H9 (cell line): ENCODE measurements at regions not wholly inside any gene's neighbourhood (a gene's known extent, or its start where the extent isn't known, plus 50 kb on each side); places are given as distances from the start of the nearest gene placed in this dataset.

Experiments
- DNase-seq: peaks from one replicate; pipeline ENCODE4 v3.0.0-alpha.2; 2017
- H2AFZ ChIP-seq: one replicate; pipeline ENCODE4 v1.6.1; 2013; ENCODE audit warnings: mild to moderate bottlenecking, low read length, control low read depth, moderate library complexity
- H2AK5ac ChIP-seq: 2 replicates; pipeline ENCODE4 v1.6.1; 2013; ENCODE audit warnings: low read length, control low read depth, mixed read lengths; ENCODE audit not compliant: insufficient read length
- H2BK120ac ChIP-seq: one replicate; pipeline ENCODE4 v1.6.1; 2013; ENCODE audit warnings: low read depth, mild to moderate bottlenecking, low read length, control low read depth, inconsistent platforms; ENCODE audit not compliant: poor library complexity, severe bottlenecking
- H2BK12ac ChIP-seq: 2 replicates; pipeline ENCODE4 v1.6.1; 2013; ENCODE audit warnings: low read length, control low read depth, mixed read lengths, low read depth; ENCODE audit not compliant: insufficient read length
- H2BK15ac ChIP-seq: 2 replicates; pipeline ENCODE4 v1.6.1; 2013; ENCODE audit warnings: low read depth, low read length, control low read depth
- H2BK20ac ChIP-seq: one replicate; pipeline ENCODE4 v1.6.1; 2013; ENCODE audit warnings: low read depth, mild to moderate bottlenecking, low read length, control low read depth, inconsistent platforms; ENCODE audit not compliant: poor library complexity, severe bottlenecking
- H2BK5ac ChIP-seq: 2 replicates; pipeline ENCODE4 v1.6.1; 2013; ENCODE audit warnings: low read length, control low read depth, mixed read lengths; ENCODE audit not compliant: insufficient read length
- H3K14ac ChIP-seq: 2 replicates; pipeline ENCODE4 v1.6.1; 2013; ENCODE audit warnings: low read length, control low read depth; ENCODE audit not compliant: insufficient read depth
- H3K18ac ChIP-seq: 2 replicates; pipeline ENCODE4 v1.6.1; 2013; ENCODE audit warnings: low read depth, mild to moderate bottlenecking, mixed read lengths, low read length, control low read depth; ENCODE audit not compliant: insufficient read length
- H3K23ac ChIP-seq: 2 replicates; pipeline ENCODE4 v1.6.1; 2013; ENCODE audit warnings: low read length, control low read depth, mixed read lengths, low read depth; ENCODE audit not compliant: insufficient read length
- H3K23me2 ChIP-seq: 2 replicates; pipeline ENCODE4 v1.6.1; 2013; ENCODE audit warnings: low read depth, mild to moderate bottlenecking, mixed read lengths, low read length, control low read depth; ENCODE audit not compliant: insufficient read length, poor library complexity, severe bottlenecking
- H3K27ac ChIP-seq: 2 replicates; pipeline ENCODE4 v1.5.1; 2013; ENCODE audit warnings: low read length, control low read depth, mixed read lengths, low read depth; ENCODE audit not compliant: insufficient read length
- H3K27me3 ChIP-seq: 2 replicates; pipeline ENCODE4 v1.6.1; 2013; ENCODE audit warnings: low read length, control low read depth, inconsistent platforms; ENCODE audit not compliant: insufficient read depth
- H3K4ac ChIP-seq: 2 replicates; pipeline ENCODE4 v1.6.1; 2013; ENCODE audit warnings: low read depth, mild to moderate bottlenecking, control low read depth, inconsistent platforms, low read length, moderate library complexity
- H3K4me1 ChIP-seq: 2 replicates; pipeline ENCODE4 v1.6.1; 2013; ENCODE audit warnings: low read length, control low read depth, inconsistent platforms; ENCODE audit not compliant: insufficient read depth
- H3K4me2 ChIP-seq: 2 replicates; pipeline ENCODE4 v1.6.1; 2013; ENCODE audit warnings: low read length, control low read depth, mixed read lengths; ENCODE audit not compliant: insufficient read length, insufficient read depth
- H3K56ac ChIP-seq: 2 replicates; pipeline ENCODE4 v1.6.1; 2013; ENCODE audit warnings: low read depth, mild to moderate bottlenecking, mixed read lengths, low read length, control low read depth; ENCODE audit not compliant: insufficient read length
- H3K79me1 ChIP-seq: 2 replicates; pipeline ENCODE4 v1.6.1; 2013; ENCODE audit warnings: low read depth, mild to moderate bottlenecking, moderate library complexity, low read length, control low read depth, inconsistent platforms; ENCODE audit not compliant: insufficient read depth, poor library complexity, severe bottlenecking
- H3K79me2 ChIP-seq: 2 replicates; pipeline ENCODE4 v1.6.1; 2013; ENCODE audit warnings: low read length, control low read depth, inconsistent platforms; ENCODE audit not compliant: insufficient read depth
- H3K9ac ChIP-seq: 2 replicates; pipeline ENCODE4 v1.6.1; 2013; ENCODE audit warnings: low read length, control low read depth, mixed read lengths; ENCODE audit not compliant: insufficient read length; ENCODE audit errors: extremely low read depth
- H3K9me3 ChIP-seq: one replicate; pipeline ENCODE4 v1.6.1; 2013; ENCODE audit warnings: low read depth, low read length, inconsistent platforms; ENCODE audit not compliant: control insufficient read depth
- H3T11ph ChIP-seq: one replicate; pipeline ENCODE4 v1.6.1; 2013; ENCODE audit warnings: mild to moderate bottlenecking, low read length, control low read depth, inconsistent platforms
- H4K20me1 ChIP-seq: one replicate; pipeline ENCODE4 v1.6.1; 2013; ENCODE audit not compliant: control insufficient read depth, insufficient read length, insufficient read depth
- H4K5ac ChIP-seq: 2 replicates; pipeline ENCODE4 v1.6.1; 2013; ENCODE audit warnings: low read depth, mild to moderate bottlenecking, mixed read lengths, low read length, control low read depth; ENCODE audit not compliant: insufficient read length
- H4K8ac ChIP-seq: replicated peaks from 2 replicates; pipeline ENCODE4 v1.6.1; 2013; ENCODE audit warnings: low read length, control low read depth, mixed read lengths, low read depth; ENCODE audit not compliant: insufficient read length
- H4K91ac ChIP-seq: 2 replicates; pipeline ENCODE4 v1.6.1; 2013; ENCODE audit warnings: low read depth, mild to moderate bottlenecking, moderate library complexity, mixed read lengths, low read length, control low read depth; ENCODE audit not compliant: insufficient read length
- H3K27ac Mint-ChIP-seq, 3 experiments: 2 replicates in 2 of 3; 3 replicates in 1 of 3; pipeline ENCODE4 v1.8.0; 2020 to 2021; ENCODE audit warnings: mixed read lengths in 3 of 3, mild to moderate bottlenecking in 1 of 3, moderate library complexity in 1 of 3
- H3K27me3 Mint-ChIP-seq: 2 replicates; pipeline ENCODE4 v1.8.0; 2021; ENCODE audit warnings: low read depth, mild to moderate bottlenecking, moderate library complexity, mixed read lengths
- H3K36me3 Mint-ChIP-seq, 3 experiments: 2 replicates in 2 of 3; 3 replicates in 1 of 3; pipeline ENCODE4 v1.8.0; 2020 to 2021; ENCODE audit warnings: low read depth in 3 of 3, mixed read lengths in 3 of 3; ENCODE audit not compliant: insufficient read depth in 1 of 3
- H3K4me1 Mint-ChIP-seq, 2 experiments: 2 replicates each; pipeline ENCODE4 v1.8.0; 2020; ENCODE audit warnings: mixed read lengths in 2 of 2
- H3K4me3 Mint-ChIP-seq, 2 experiments: 2 replicates in 1 of 2; 3 replicates in 1 of 2; pipeline ENCODE4 v1.8.0; 2020 to 2021; ENCODE audit warnings: mild to moderate bottlenecking in 2 of 2, mixed read lengths in 2 of 2, moderate library complexity in 1 of 2
- H3K9me3 Mint-ChIP-seq, 2 experiments: 2 replicates in 1 of 2; 3 replicates in 1 of 2; pipeline ENCODE4 v1.8.0; 2020; ENCODE audit warnings: mild to moderate bottlenecking in 2 of 2, mixed read lengths in 2 of 2, moderate library complexity in 1 of 2
- WGBS: extraction: QIAGEN DNeasy Blood & Tissue Kit; methylation state at CpG from one replicate; pipeline ENCODE4 v1.1.7; 2013; ENCODE audit warnings: missing lambda C conversion rate, low lambda C conversion rate, mixed read lengths; ENCODE audit not compliant: insufficient read length; ENCODE audit errors: extremely low coverage; 5-methylcytosine and 5-hydroxymethylcytosine counted together
- TF ChIP-seq, protein P1 (sequence below): fragments of 200-600 bp; sonication (generic); conservative IDR thresholded peaks from 3 replicates; pipeline ENCODE4 v1.8.0; 2021; ENCODE audit warnings: antibody characterized with exemption, mild to moderate bottlenecking

GRCh38 chr1:36536727-36537126 is 54.0 kb upstream of the CSF3R start:
- no peak overlapping the region for H3K27ac Mint-ChIP-seq
- Histone ChIP-seq H4K8ac (no peak overlapping the region), H3K4ac (no peak overlapping the region), H3T11ph (no peak overlapping the region), H2AK5ac (no peak overlapping the region), H2BK120ac (no peak overlapping the region), H2BK5ac (no peak overlapping the region), H2AFZ (no peak overlapping the region), H2BK20ac (no peak overlapping the region), H4K20me1 (no peaks in the 10 kb centered on the region), H3K4me1 (no peaks in the 10 kb centered on the region), H3K23me2 (no peaks in the 10 kb centered on the region), H3K79me1 (no peaks in the 10 kb centered on the region), H4K91ac (no peak overlapping the region), H4K5ac (no peak overlapping the region), H3K56ac (no peak overlapping the region), H3K9ac (no peak overlapping the region), H3K4me2 (no peak overlapping the region), H3K18ac (no peak overlapping the region), H3K23ac (no peak overlapping the region), H3K27ac (no peak overlapping the region), H2BK15ac (no peak overlapping the region), H2BK12ac (no peak overlapping the region), H3K79me2 (no peaks in the 10 kb centered on the region), H3K14ac (no peak overlapping the region), H3K27me3 (no peaks in the 10 kb centered on the region), H3K9me3 (no peaks in the 10 kb centered on the region)
- H3K4me3 Mint-ChIP-seq, result no peak overlapping the region
- peaks cover 3 to 6% of the 10 kb centered on the region in 2 experiments; a peak in 3 of 5 replicates for H3K9me3 Mint-ChIP-seq
- 0 out of 4 replicates have a peak, but pooled peaks cover 0 to 3% of the 10 kb centered on the region in 2 experiments for H3K4me1 Mint-ChIP-seq
- DNase-seq, result peak; percentile 8
- no peaks in the 10 kb centered on the region for H3K36me3 Mint-ChIP-seq
- no CpG with 5 or more reads among the region's 1 CpG for WGBS
- peaks cover 7% of the 10 kb centered on the region for H3K27me3 Mint-ChIP-seq
- TF ChIP-seq, protein P1, sequence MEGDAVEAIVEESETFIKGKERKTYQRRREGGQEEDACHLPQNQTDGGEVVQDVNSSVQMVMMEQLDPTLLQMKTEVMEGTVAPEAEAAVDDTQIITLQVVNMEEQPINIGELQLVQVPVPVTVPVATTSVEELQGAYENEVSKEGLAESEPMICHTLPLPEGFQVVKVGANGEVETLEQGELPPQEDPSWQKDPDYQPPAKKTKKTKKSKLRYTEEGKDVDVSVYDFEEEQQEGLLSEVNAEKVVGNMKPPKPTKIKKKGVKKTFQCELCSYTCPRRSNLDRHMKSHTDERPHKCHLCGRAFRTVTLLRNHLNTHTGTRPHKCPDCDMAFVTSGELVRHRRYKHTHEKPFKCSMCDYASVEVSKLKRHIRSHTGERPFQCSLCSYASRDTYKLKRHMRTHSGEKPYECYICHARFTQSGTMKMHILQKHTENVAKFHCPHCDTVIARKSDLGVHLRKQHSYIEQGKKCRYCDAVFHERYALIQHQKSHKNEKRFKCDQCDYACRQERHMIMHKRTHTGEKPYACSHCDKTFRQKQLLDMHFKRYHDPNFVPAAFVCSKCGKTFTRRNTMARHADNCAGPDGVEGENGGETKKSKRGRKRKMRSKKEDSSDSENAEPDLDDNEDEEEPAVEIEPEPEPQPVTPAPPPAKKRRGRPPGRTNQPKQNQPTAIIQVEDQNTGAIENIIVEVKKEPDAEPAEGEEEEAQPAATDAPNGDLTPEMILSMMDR, result no peak
